Stomach (tissue), 4 donors: ENCODE measurements at regions not wholly inside any gene's neighbourhood (a gene's known extent, or its start where the extent isn't known, plus 50 kb on each side); places are given as distances from the start of the nearest gene placed in this dataset.

Experiments used
- CTCF ChIP-seq, 7 experiments: fragments of 450-650 bp in 4 of 7; fragments of 200-600 bp in 3 of 7; sonication (generic) in 3 of 7; IDR thresholded peaks; one replicate each; pipeline ENCODE4 v1.5.1; 2016 to 2019; ENCODE audit warnings: antibody characterized with exemption in 7 of 7, control low read depth in 2 of 7, mild to moderate bottlenecking in 1 of 7
- POLR2A ChIP-seq, 4 donors: fragments of 450-650 bp; IDR thresholded peaks; one replicate each; pipeline ENCODE4 v1.6.1; 2016; ENCODE audit warnings: antibody characterized with exemption in 4 of 4, control low read depth in 2 of 4, mild to moderate bottlenecking in 1 of 4, moderate library complexity in 1 of 4
- POLR2AphosphoS5 ChIP-seq, 3 donors: sonication (generic); formaldehyde crosslinking; IDR thresholded peaks; one replicate each; pipeline ENCODE4 v1.6.1; 2016; ENCODE audit warnings: antibody characterized with exemption in 3 of 3

- TF ChIP-seq CTCF (IDR thresholded peaks at IDR 0.05) (no peak), POLR2A (IDR thresholded peaks at IDR 0.05) (no peak), POLR2AphosphoS5 (IDR thresholded peaks at IDR 0.05) (no peak)
Measured at GRCh38 chr2:146814971-146815370, 1029.9 kb upstream of the ACVR2A start.
